ENCODE measurements at regions not wholly inside any gene's neighbourhood (a gene's known extent, or its start where the extent isn't known, plus 50 kb on each side); places are given as distances from the start of the nearest gene placed in this dataset.

GRCh38 chr3:181943285-181943684 is 231.6 kb downstream of the SOX2 start:
- TF ChIP-seq CTCF (IDR thresholded peaks at IDR 0.05; ENCODE audit: low read depth, low read length, poor library complexity, severe bottlenecking) = no peak
- no peak for TF ChIP-seq EZH2phosphoT487 (IDR thresholded peaks at IDR 0.05; ENCODE audit: borderline replicate concordance, low read length)
